ENCODE measurements at regions not wholly inside any gene's neighbourhood (a gene's known extent, or its start where the extent isn't known, plus 50 kb on each side); places are given as distances from the start of the nearest gene placed in this dataset.

DNA sequence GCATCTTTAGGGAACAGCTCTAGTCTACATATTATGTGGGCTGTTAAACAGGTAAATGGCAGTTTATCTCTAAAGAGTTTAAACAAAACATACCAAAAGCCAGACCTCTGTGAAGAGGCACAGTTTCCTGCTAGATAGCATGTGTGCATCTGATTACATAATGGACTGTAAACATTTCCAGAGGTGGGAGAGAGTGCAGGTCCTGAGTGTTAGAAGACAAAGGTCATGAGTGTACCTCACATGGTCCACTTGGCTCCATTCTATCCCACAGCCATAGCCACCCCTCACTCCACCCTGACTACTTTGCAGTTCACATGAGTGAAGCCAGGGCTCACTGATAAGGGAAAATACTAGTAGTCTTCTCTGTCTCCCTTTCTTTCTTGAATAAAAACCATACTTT, 233.4 kb downstream of the MTX2 start:
- DNase-seq (ENCODE audit: low read depth): no peak

DNA sequence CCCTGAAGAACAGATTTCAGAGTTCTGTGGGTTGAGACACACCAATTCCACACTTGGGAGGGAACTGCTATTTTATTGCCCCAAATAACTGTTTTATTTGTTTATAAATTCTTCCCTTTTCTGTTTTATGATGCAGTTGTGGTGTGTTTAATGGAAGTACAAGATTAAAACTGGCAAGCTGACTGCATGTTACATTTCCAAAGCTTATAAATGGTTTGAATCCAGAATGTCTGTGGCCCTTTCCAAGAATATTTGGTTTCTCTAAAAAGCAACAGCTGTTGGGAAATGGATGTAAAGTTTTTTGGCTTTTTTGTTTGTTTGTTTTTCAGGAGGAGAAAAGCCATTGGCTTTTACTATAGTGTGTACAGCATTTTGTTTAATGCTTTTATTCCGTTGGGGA, 234.5 kb downstream of the MTX2 start:
- DNase-seq (ENCODE audit: low read depth): no peak

DNA sequence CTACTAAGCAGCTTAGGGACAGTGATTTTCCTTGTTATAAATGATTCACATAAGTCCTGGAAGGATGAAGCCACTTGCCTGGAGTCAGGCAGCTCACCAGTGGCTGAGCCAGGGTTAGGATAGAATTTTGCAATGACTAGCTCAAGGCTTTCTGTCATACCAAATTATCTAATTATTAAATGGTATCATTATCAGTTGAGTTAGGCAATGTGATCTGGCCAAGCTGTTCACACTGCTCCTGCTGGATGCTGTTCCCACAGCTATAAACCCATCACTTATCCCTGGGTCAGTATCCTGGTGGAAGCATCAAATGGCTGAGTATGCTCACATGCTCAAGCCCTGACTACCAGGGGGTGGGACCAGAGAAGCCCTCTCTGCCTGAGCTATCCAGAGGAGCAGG, 235.2 kb downstream of the MTX2 start:
- no peak for DNase-seq (ENCODE audit: low read depth)

DNA sequence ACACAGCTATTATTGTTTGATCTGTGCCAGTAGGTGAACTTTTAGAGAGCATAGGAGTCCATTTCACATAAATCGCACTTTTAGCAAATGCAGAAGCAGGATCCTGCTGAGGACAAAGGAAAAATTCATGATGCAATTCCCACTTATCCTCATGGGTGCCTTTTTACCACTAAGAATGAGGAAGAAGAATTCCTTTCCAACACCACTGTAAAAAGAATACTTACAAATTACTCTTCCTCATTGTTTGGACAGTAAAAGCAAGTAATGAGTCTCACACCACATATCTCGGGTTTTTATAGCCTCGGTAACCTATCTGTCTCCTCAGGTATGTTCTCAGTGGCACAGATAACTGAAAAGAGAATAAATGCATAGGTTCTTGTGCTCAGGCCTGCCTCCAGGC, 238.5 kb downstream of the MTX2 start:
- DNase-seq (ENCODE audit: low read depth): no peak

DNA sequence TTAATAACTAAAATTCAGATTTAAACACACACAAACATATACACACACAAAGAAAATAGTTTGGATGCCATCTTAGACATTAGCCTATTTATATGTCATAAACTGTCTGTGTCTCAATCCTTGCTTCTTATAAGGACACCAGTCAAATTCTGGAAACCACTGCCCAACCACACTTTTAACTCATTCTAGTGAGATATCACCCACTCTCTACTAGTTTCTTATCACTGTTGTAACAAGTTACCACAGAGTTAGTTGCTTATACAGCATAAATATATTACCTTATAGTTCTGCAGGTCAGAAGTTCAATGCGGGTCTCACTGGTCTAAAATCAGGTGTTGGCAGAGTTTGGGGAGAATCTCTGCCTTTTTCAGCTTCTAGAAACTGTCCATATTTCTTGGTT, 239.1 kb downstream of the MTX2 start:
- no peak for DNase-seq (ENCODE audit: low read depth)

DNA sequence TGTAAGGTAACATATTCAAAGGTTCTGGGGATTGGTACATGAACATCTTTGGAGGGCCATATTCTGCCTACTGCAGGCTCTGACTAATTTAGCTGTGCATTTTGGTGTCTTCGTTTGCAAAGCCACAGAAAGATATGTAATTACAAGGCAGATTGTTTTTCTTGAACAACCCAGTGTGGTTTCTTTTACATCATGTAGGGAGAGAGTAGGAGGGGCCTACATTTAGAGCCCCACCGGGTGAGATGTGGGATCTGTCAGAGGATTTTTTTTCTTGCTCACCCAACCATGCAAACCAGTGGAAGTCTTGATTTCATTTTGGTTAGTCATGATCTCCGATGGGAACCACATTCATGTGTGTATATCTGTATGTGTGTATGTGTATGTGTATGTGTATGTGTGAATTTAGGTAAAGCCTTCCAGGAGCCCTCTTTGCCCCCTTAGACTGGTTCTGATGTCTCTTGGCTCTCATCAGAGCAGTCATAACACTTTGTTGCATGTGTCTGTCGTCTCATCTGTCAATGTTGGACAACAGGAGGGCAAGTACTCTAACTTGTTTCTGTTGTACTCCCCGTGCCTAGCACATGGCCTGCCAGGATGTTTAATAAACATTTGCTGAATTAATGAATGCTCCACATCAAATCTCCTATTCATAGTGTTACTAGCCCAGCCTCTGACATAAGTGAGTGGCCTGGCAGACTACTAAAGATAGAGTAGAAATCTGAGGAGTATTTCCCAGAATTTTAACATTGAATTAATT, 239.9 kb downstream of the MTX2 start:
- DNase-seq (ENCODE audit: low read depth): no peak

DNA sequence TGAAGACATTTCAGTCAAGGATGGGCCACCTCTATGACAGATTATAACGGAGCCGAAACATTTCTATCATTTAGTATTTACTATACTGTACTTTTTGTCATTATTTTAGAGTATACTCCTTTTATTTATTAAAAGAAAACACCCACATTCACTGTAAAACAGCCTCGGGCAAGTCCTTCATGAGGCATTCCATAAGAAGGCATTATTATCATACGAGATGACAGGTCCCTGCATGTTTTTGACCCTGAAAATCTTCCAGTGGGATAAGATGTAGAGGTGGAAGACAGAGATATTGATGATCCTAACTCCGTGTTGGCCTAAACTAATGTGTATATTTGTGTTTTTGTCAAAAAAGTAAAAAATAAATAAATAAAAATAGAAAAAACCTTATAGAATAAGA, 245.0 kb downstream of the MTX2 start:
- no peak for DNase-seq (ENCODE audit: low read depth)

DNA sequence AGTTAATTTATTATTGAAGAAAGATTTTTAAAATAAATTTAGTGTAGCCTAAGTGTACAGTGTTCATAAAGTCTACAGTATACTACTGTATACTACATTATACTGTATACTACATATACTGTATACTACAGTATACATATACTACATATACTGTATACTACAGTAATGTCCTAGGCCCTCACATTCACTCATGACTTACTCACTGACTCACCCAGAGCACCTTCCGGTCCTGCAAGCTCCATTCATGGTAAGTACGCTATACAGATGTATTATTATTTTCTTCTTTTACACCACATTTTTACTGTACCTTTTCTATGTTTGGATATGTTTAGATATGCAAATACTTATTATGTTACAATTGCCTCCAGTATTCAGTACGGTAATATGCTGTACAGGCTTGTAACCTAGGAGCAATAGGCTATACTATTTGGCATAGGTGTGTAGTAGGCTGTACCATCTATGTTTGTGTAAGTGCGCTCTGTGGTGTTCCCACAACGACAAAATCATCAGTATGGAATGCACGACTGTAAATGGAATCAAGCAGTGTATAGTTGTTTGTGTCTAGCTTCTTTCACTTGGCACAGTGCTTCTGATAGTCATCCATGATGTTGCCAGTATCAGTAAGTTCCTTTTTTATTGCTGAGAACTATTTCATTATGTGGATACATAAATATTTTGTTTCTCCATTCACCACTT, 245.7 kb downstream of the MTX2 start:
- DNase-seq (ENCODE audit: low read depth): no peak

DNA sequence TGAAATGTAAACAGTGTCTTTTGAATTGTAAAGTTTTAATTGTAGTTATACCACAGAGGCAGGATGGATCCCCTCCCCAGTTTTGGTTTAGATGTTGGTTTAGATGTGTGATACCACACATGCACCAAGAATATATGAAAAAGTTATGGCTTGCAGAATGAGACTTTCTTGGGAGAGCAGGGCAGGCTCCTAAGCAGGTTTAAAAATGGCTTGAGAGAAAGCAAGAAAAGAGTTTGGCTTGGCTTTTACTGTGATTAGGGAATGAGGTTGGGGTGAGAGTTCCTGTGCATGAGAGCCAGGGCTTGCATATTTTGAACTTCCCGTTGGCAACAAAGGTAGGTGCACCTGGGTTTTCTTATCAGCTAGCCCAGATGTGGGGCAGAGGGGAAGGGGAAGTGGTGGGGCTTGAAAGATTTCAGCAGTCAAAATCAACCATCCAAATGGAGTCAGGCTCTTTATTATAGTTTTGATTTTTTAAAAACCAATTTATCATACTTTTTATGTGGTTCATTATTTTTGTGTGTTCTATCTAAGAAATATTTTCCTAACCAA, 246.9 kb downstream of the MTX2 start:
- DNase-seq (ENCODE audit: low read depth): no peak

DNA sequence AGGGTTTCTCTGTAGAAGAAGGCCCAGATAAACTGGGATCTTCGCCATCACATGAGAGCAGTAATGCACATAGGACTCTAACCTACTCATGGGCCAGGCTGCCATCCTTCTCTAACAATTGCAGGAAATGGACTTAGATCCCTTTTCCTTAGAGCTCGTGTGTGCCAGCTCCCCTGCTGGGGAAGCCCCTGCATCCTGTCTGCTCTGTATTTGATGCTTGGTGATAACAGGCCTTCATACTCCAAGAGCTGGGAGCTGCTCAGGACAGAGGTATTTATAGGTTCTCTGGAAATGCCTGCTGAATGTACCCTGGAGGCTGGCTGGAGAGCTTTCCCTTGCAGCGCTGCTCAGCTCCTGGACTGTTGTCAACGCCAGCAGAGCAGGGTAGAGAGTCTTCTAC, 249.6 kb downstream of the MTX2 start:
- DNase-seq (ENCODE audit: low read depth): no peak

DNA sequence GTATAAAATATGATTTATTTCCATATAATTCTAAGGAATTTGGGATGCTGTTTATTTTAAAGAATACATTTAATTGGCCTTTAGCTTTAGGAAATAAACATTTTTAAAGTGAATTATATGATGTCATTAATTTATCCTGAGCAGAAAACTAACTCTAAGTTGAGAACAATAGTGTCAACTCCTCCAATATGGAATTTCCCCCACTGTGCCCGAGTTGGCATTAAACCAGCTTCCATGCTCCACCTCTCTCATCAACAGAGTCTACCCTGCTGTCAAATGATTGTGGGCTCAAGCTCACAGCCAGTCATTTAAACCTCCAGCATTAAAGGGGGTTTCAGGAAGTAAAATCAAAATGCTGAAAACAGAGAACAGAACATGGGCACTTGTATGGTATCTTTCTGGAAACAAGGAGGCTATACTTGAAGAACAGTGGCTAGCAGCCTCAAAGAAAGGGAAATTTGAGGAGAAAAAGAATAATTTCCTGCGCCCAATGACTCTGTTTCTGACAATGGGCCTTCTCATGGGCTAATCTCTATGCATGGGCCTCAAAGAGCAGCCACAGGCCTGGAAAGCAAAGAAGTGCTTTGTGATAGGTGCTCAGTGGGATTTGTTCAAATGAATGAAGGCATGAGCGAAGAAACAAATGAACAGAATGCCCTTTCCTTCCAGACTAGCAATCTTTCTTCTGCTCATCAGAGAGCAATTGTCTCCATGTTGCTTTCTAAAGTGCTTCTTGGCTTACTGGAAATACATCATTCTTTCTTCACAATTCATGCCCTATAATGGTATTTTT, 252.8 kb downstream of the MTX2 start:
- DNase-seq (ENCODE audit: low read depth): no peak

DNA sequence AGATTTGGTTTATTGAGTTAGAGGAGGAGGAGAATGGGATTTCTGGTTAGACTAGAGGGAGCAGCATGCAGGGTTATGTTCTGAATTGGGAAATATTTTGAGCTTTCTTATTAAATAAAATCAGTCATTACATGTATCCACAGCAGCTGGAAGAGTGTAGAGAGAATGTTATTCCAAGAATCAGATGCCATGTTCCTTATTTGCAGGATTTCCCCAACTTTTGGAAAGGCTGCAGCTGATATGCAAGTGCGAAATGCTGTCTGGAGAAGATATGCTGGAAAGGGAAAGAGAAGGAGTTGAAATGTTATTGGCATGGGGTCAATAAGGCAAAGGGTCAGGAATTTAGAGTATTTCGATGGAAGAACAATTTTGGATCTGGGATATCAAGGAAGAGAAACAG, 255.8 kb downstream of the MTX2 start:
- DNase-seq (ENCODE audit: low read depth): no peak

DNA sequence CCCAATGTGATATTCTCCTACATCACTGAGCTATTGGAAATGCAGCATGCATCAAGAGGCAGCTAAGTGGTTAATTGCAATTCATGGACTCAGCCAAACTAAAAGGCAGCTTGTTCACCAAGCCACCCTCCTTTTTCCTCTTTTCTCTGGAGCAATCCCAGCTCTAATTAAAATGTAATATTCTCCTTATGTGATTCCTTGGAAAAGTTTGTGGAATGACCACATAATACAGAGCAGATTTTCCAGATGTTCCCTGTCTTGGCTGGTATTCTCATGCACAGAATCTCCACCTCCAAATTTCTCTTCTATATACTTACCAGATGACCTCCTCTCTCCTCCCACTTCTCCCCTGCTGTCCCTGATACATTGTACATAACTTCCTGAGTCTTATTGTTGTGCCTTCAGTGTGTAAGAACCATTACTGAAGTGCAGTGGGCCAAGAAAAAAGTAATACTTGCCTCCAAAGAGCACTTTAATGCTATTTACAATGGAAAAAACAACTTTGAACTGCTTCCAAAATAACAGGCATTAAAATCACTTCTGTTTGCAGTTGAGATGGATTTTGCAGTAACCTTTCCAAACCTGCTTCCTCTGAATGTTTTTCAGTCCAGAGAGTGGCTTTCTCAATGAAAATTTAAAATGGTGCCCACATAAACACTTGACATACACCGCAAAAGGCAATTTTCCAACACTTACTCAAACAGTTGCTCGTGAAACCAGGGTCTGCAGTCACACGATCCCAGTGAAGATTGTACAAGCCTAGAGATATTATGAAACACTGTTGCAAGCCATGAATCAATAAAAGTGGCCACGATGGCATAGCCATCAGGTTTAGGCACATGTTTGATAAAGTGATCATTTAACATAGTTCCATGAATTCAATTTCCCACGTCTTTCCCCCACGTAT, 258.0 kb downstream of the MTX2 start:
- DNase-seq (ENCODE audit: low read depth): peak; percentile 61

DNA sequence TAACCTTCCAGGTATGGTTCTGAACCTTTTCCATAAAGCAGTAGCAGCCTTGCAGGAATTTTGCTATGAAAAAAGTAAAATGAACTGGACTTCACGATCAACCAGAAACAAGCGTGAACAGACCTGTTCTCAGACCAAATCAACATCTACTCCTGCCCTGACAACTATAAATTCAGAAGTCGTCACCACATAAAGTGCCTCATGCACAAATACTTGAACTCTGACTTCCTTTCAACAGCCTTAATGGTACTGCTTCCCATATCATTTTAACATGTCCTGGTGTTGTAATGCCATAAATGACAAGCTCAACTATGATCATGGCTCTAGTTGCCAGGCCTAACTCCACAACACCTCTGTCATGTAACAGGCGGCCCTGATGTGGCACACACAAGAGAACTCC, 262.4 kb downstream of the MTX2 start:
- DNase-seq (ENCODE audit: low read depth): no peak

DNA sequence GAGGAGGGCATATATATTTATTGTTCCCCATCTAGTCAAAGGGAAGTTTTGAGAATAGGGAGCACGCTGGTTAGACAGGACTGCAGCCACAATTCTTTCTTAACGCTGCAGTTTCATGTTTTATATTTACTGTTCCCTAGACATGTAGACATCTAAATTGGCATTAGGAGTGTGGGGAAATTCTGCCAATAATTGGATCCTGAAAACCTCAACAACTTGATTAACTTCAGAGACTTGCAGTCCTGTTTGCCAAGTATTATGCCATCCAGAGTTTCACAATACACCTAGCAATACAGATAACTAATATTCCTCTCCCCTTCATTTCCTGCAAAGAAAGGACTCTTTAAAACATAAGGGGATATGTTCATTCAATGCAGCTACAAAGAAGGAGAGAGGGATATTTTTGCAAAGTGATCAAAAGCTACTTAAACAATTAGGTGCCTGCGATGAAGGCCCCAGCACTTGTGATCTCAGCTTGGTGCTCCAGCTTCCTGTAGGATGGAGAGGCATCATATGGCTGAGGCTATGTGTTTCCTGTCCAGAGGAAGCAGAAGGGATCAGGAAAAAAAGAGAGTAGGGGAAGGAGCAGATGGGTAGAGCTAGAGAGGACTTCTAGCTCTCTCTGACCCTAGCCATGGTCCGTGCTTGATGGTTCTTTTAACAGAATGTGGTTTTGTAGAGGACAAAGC, 264.4 kb downstream of the MTX2 start:
- no peak for DNase-seq (ENCODE audit: low read depth)

DNA sequence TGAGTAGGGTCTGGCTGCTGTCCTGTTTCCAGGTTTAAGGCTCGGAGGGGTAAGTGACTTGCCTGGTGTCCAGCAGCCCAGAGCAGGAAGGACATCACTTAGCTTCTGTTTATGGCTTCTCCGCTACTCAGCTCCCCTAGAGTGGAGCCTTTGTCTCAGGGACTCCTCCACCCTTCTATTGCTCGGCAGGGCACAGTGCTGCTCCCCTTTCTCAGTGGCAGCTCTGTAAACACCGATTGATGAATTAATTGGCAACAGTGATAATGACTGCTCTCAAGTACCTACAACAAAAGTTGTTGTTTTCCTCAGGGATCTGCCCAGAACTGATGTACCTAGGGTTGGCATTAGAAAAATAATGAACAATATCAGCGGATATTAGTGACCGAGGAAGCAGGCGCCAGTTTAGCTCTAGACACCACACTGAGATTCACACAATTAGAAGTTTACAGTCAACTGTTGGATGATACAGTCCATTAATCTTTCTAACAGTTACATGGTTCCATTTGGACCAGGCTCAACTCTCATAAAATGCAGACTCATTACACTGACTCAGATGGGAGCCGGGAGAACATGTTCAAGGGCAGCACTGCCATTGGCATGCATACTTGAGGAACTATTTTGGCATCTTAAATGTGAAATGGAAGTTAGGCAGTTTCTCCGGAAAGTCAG, 265.7 kb downstream of the MTX2 start:
- DNase-seq (ENCODE audit: low read depth): peak; percentile 94

DNA sequence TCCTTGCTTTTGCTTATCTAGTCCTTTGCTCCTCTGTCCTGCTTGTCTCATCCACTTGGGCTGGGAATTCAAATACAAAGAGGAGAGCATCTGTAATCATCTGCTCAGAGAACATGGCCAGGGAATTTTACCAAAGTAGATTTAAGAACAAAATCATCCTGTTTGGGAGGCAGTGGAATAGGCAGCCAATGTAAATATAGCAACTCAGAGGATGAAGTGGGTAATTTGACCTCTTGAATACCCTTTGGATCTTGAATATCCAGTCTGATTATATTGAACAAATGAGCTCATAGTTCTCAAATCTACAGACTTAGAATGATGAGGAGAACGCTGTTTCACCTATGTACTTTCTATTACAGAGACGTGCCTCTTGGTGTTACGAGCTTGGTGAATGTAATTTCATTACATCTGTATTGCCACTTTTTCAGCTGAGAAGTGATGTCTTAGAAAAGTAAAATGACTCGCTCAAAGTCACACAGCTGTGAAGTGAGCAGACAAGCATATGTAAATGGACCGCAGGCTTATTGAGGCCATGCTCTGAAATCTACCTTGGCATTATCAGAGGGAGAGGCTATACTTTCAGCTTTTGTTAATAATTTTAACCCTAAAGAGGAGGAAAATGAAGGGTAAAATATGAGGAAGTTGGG, 266.3 kb downstream of the MTX2 start:
- no peak for DNase-seq (ENCODE audit: low read depth)

DNA sequence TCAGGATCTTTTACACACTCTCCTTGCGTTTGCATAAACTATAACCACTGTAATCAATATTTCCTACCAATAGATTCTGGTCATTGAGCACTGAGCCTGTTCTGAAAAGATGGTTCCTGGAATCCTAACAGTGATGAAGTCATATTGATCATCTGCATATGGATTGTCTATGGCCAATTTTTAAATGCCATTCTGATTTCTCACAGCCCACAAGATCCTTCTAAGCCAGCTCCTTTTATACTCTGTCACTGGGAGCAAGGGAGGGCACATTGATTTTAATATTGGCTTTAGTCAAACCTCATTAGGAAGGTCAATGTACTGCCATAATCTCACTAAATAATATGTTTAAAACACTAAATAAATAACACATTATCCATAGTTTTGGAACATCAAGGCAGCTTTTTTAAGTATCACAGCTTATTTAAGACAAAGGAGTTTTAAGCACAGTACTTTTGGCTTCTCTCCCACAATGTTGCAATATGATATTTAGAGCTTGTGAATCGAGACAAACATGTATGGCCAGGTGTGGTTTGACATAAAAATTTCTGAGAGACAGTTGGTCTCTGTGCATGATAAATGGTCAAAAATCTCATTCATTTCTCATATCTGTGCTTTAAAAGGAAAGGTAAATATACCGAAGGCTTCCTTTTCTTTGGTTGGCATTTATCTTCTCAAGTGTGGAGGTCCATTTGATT, 267.3 kb downstream of the MTX2 start:
- DNase-seq (ENCODE audit: low read depth): no peak

DNA sequence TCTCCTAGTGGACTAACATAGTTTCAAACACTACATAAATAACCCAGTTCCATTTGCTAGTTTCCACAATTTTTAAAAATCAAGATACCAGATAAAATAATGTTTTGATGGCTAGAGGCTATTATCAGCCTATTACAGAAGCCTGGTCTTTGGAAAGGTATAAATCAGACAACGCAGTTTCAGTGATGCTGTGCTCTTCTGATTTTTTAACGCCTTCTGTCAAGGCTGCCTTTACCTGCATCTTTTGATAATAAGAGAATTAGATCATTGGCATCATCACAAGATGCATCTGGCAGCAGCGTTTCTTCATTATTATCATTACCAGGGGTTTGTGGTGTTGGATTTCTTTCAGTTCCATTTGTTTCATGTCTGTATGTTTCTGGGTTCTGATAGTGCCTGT, 268.7 kb downstream of the MTX2 start:
- no peak for DNase-seq (ENCODE audit: low read depth)
